ENCODE measurements at regions not wholly inside any gene's neighbourhood (a gene's known extent, or its start where the extent isn't known, plus 50 kb on each side); places are given as distances from the start of the nearest gene placed in this dataset.

- no peak for TF ChIP-seq ZFX (IDR thresholded peaks at IDR 0.05)
Measured at GRCh38 chr13:106657104-106657503, 89.2 kb upstream of the ARGLU1 start.

GRCh38 chr13:106656186-106656585 is 88.2 kb upstream of the ARGLU1 start:
- TF ChIP-seq ZFX (IDR thresholded peaks at IDR 0.05) (no peak), CTCF (conservative IDR thresholded peaks at IDR 0.05) (no peak)
- no peak overlapping the region for H3K27ac ChIP-seq

More at GRCh38 chr13:106657104-106657503, 89.2 kb upstream of the ARGLU1 start:
- H3K27ac ChIP-seq: no peak overlapping the region

- TF ChIP-seq CTCF (conservative IDR thresholded peaks at IDR 0.05): no peak
- TF ChIP-seq ZFX (IDR thresholded peaks at IDR 0.05): no peak
- no peak overlapping the region for H3K27ac ChIP-seq
Measured at GRCh38 chr13:106651442-106651841, 83.5 kb upstream of the ARGLU1 start.

GRCh38 chr13:106650690-106651205 is 82.8 kb upstream of the ARGLU1 start:
- no peak overlapping the region for H3K27ac ChIP-seq
- TF ChIP-seq CTCF (conservative IDR thresholded peaks at IDR 0.05) (no peak), ZFX (IDR thresholded peaks at IDR 0.05) (no peak)

GRCh38 chr13:106649495-106649894 is 81.6 kb upstream of the ARGLU1 start:
- TF ChIP-seq CTCF (conservative IDR thresholded peaks at IDR 0.05): no peak
- no peak for TF ChIP-seq ZFX (IDR thresholded peaks at IDR 0.05)
- H3K27ac ChIP-seq: no peak overlapping the region

- TF ChIP-seq ZFX (IDR thresholded peaks at IDR 0.05) (no peak), CTCF (conservative IDR thresholded peaks at IDR 0.05) (no peak)
- H3K27ac ChIP-seq: no peak overlapping the region
Measured at GRCh38 chr13:106640515-106640914, 72.6 kb upstream of the ARGLU1 start.

GRCh38 chr13:106637519-106637918 is 69.6 kb upstream of the ARGLU1 start:
- TF ChIP-seq ZFX (IDR thresholded peaks at IDR 0.05) (no peak), CTCF (conservative IDR thresholded peaks at IDR 0.05) (no peak)

GRCh38 chr13:106636492-106636891 is 68.6 kb upstream of the ARGLU1 start:
- no peak overlapping the region for H3K27ac ChIP-seq

More at GRCh38 chr13:106637519-106637918, 69.6 kb upstream of the ARGLU1 start:
- no peak overlapping the region for H3K27ac ChIP-seq

More at GRCh38 chr13:106636492-106636891, 68.6 kb upstream of the ARGLU1 start:
- TF ChIP-seq ZFX (IDR thresholded peaks at IDR 0.05) (no peak), CTCF (conservative IDR thresholded peaks at IDR 0.05) (no peak)

All from C4-2B (cell line).